ENCODE measurements at regions not wholly inside any gene's neighbourhood (a gene's known extent, or its start where the extent isn't known, plus 50 kb on each side); places are given as distances from the start of the nearest gene placed in this dataset.
"Not testable (repeated sequence)": the region's sequence is repeated elsewhere in the genome, so short reads cannot be mapped to it uniquely, and the experiment has no call there.

GRCh38 chr15:36160351-36160750, 419.1 kb upstream of the CDIN1 start:
- DNase-seq (ENCODE audit: extremely low read depth, low read depth), result no peak
- no peak for TF ChIP-seq CTCF (IDR thresholded peaks at IDR 0.05; ENCODE audit: low read depth, low read length)

- DNase-seq (ENCODE audit: extremely low read depth, low read depth), result no peak
- TF ChIP-seq CTCF (IDR thresholded peaks at IDR 0.05; ENCODE audit: low read depth, low read length), result no peak
Measured at GRCh38 chr15:36161108-36161507, 418.3 kb upstream of the CDIN1 start.

- peak; percentile 82 for DNase-seq (ENCODE audit: extremely low read depth, low read depth)
- peak; percentile 8 for TF ChIP-seq CTCF (IDR thresholded peaks at IDR 0.05; ENCODE audit: low read depth, low read length)
Measured at GRCh38 chr15:36161771-36162212, 417.6 kb upstream of the CDIN1 start.

- not testable (repeated sequence) for DNase-seq (ENCODE audit: extremely low read depth, low read depth)
Measured at GRCh38 chr15:36163983-36164382, 415.4 kb upstream of the CDIN1 start.

GRCh38 chr15:36172955-36173354, 406.5 kb upstream of the CDIN1 start:
- TF ChIP-seq CTCF (IDR thresholded peaks at IDR 0.05; ENCODE audit: low read depth, low read length), result no peak
- no peak for DNase-seq (ENCODE audit: extremely low read depth, low read depth)

- no peak for DNase-seq (ENCODE audit: extremely low read depth, low read depth)
Measured at GRCh38 chr15:36175186-36175740, 404.2 kb upstream of the CDIN1 start.

GRCh38 chr15:36175741-36176291, 403.6 kb upstream of the CDIN1 start:
- TF ChIP-seq CTCF (IDR thresholded peaks at IDR 0.05; ENCODE audit: low read depth, low read length), result no peak
- no peak for DNase-seq (ENCODE audit: extremely low read depth, low read depth)

More at GRCh38 chr15:36175186-36175740, 404.2 kb upstream of the CDIN1 start:
- TF ChIP-seq CTCF (IDR thresholded peaks at IDR 0.05; ENCODE audit: low read depth, low read length), result no peak
